ENCODE measurements at regions not wholly inside any gene's neighbourhood (a gene's known extent, or its start where the extent isn't known, plus 50 kb on each side); places are given as distances from the start of the nearest gene placed in this dataset.

DNA sequence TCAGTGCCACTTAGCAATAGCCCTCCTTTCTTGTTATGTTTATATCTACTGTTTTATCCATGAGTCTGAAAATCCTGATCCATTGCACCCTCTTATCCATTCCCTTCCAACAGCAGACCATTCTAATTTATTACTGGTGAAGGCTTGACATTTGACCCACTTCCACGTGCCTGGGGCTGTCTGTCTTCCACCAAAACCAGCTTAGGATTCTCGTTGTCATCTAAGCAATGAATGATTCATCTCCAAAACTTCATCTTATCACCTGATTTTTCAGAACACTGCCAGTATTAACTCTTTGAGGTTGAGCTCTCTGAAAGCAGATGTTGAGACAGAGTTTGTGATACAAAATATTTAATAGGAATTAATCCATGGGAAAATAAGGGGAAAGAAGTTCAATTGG is 277.8 kb upstream of the FBXL7 start:
- no peak overlapping the region for H3K4me3 ChIP-seq (ENCODE audit: low read length)
- TF ChIP-seq, protein P1, sequence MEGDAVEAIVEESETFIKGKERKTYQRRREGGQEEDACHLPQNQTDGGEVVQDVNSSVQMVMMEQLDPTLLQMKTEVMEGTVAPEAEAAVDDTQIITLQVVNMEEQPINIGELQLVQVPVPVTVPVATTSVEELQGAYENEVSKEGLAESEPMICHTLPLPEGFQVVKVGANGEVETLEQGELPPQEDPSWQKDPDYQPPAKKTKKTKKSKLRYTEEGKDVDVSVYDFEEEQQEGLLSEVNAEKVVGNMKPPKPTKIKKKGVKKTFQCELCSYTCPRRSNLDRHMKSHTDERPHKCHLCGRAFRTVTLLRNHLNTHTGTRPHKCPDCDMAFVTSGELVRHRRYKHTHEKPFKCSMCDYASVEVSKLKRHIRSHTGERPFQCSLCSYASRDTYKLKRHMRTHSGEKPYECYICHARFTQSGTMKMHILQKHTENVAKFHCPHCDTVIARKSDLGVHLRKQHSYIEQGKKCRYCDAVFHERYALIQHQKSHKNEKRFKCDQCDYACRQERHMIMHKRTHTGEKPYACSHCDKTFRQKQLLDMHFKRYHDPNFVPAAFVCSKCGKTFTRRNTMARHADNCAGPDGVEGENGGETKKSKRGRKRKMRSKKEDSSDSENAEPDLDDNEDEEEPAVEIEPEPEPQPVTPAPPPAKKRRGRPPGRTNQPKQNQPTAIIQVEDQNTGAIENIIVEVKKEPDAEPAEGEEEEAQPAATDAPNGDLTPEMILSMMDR (conservative IDR thresholded peaks at IDR 0.05; ENCODE audit: low read length) = no peak
- DNase-seq (ENCODE audit: low read depth) = no peak

DNA sequence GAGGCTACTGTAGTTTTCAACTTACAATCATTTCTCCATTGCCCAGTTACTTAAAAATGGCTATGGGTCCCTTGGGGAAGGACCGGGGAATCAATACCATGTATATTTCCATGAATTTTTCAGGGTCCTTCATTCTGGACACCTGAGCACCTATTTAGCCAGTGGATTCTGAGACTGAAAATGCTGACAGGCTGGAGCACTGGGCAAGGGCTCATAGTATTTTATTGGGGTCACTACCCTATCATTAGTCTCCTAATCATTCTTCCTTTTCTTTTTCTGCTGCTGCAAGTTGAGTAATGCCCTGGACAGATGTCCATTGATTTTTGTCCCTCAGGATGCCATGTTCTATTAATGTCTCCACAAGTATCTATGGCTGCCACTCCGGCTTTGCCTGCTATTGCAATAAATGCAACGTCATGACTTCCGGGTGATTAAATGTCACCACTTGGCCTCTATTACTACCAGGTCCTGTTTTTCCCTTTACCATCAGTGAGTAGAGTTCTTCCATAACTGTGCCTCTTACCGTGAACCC is 279.3 kb upstream of the FBXL7 start:
- TF ChIP-seq, protein P1 (conservative IDR thresholded peaks at IDR 0.05; ENCODE audit: low read length) = no peak
- no peak overlapping the region for H3K4me3 ChIP-seq (ENCODE audit: low read length)
- no peak for DNase-seq (ENCODE audit: low read depth)

DNA sequence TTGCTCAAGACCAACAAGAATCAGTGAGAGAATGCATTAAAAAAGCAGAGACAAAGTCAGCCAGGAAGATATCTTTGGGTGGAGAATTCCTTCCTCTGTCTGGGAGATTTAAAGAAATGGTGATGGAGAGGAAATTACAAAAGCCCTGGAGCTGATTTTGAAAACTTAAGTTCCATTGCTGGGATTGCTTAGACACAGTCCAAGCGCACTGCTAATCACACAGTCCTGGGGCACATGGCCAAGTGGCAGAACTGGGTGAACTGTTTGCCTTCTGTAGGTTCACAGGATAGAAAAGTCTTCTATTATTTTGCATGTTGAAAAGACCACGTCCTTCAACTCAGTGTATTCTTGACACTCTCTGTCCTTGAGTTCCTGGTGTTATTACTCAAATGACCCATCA is 284.9 kb upstream of the FBXL7 start:
- H3K4me3 ChIP-seq (ENCODE audit: low read length) = no peak overlapping the region
- no peak for DNase-seq (ENCODE audit: low read depth)
- TF ChIP-seq, protein P1 (conservative IDR thresholded peaks at IDR 0.05; ENCODE audit: low read length) = no peak

DNA sequence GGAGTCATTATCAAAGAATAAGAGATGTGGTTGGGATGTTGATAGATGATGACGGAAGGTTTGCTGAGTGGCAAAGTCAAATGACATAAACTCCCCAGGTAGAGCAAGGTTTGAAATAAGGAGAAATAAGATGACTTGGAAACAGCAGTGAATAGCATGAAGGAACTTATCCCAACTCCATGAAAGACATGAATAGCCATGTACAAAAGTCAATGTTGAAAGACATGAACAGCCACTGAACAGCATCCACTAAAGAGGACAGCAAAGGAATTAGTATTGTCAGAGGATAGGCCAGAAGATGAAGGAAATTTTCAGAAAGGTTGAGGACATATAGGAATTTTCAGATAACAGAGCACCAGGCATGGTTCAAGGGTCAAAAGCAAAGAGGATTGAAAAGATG is 286.0 kb upstream of the FBXL7 start:
- H3K4me3 ChIP-seq (ENCODE audit: low read length) = no peak overlapping the region
- TF ChIP-seq, protein P1 (conservative IDR thresholded peaks at IDR 0.05; ENCODE audit: low read length) = no peak
- no peak for DNase-seq (ENCODE audit: low read depth)

DNA sequence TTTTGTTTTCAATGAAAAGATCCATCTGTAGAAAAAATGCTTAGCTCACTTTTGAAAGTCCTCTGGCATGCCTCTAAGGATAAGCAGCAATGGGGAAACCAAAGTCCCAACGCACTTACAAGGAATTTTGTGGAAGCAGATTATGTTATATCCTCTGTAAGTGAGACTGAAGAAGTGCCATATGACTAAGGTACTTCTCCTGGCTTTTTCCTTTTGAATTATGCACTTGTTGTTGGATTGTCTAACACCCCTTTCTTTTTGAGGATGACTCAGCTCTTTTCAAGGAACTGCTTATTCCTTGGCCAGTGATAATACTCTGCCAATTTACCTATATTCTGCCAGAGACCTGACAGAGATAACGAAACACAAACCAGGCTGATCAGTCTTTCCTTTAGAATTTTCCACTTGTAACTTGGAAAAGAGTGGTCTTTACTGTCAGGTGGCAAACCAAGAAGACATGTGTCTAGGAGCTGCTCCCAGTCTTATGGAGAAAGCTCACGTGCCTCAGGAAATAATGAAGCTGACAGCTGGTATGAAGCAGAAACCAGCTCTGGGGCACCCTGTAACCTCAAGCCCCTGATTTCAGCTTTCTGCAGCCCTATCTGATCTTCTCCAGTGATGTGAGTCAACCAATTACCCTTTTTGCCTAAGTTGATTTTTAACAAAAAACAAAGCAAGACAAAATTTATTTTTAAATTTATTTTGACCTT is 290.8 kb upstream of the FBXL7 start:
- no peak for DNase-seq (ENCODE audit: low read depth)
- no peak overlapping the region for H3K4me3 ChIP-seq (ENCODE audit: low read length)
- TF ChIP-seq, protein P1 (conservative IDR thresholded peaks at IDR 0.05; ENCODE audit: low read length) = no peak

DNA sequence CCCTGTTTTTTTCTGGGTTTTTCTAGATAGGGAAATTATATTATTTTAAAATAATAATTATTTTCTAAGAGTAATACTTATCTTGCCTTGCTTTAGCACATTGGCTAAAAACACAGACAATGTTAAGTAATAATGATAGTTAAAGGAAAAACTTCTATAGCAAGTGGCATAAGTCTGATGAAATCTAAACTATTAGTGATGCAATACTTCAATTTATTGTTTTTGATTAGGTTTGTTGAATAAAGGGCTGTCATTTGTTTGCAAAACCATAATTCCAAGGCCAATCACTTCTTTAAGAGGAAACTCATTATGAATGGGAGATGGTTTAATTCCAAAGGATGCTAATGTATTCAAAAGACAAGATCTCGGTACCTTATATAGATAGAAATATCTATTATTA is 293.8 kb upstream of the FBXL7 start:
- TF ChIP-seq, protein P1 (conservative IDR thresholded peaks at IDR 0.05; ENCODE audit: low read length) = no peak
- H3K4me3 ChIP-seq (ENCODE audit: low read length) = no peak overlapping the region
- no peak for DNase-seq (ENCODE audit: low read depth)

DNA sequence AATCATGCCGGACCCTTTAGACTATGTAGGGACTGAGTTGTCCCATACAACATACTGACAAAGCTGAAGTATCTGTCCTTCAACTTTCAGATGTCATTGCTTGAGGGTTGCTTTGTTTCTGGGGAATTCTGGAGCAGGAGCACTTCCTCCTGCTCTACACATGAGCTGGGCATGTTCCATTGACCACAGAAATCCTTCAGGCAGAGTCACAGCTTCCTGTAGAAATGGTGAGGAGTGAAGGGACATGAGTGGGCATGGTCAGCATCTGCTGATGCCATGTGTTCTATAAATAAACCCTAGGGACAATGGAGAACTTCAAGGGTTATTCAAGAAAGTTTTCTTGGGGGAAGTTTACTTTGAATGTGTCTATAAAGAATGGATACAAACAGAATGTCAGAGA is 296.6 kb upstream of the FBXL7 start:
- DNase-seq (ENCODE audit: low read depth) = peak; percentile 81
- no peak overlapping the region for H3K4me3 ChIP-seq (ENCODE audit: low read length)
- TF ChIP-seq, protein P1 (conservative IDR thresholded peaks at IDR 0.05; ENCODE audit: low read length) = no peak

All from AG10803 (cell line).